DMS153 treated with DMSO at 0.1 percent for 48 hours (cell line): ENCODE measurements at regions not wholly inside any gene's neighbourhood (a gene's known extent, or its start where the extent isn't known, plus 50 kb on each side); places are given as distances from the start of the nearest gene placed in this dataset.

Experiments
- DNase-seq: peaks from one replicate; lab custom pipeline; 2025; ENCODE audit not compliant: unreplicated experiment; lab: John Stamatoyannopoulos, UW

- DNase-seq: no peak
These were observed 102.7 kb upstream of the TOP1 start for GRCh38 chr20:40925829-40926510.

- no peak for DNase-seq
These were observed 101.7 kb upstream of the TOP1 start for GRCh38 chr20:40926928-40927327.

- no peak for DNase-seq
These were observed 98.1 kb upstream of the TOP1 start for GRCh38 chr20:40930561-40930960.

- DNase-seq: no peak
These were observed 97.1 kb upstream of the TOP1 start for GRCh38 chr20:40931410-40932044.

- no peak for DNase-seq
These were observed 96.2 kb upstream of the TOP1 start for GRCh38 chr20:40932436-40932835.

GRCh38 chr20:40933758-40934157, 94.9 kb upstream of the TOP1 start:
- no peak for DNase-seq

GRCh38 chr20:40938020-40938419, 90.6 kb upstream of the TOP1 start:
- DNase-seq: no peak

- no peak for DNase-seq
These were observed 89.0 kb upstream of the TOP1 start for GRCh38 chr20:40939667-40940066.

- no peak for DNase-seq
These were observed 87.5 kb upstream of the TOP1 start for GRCh38 chr20:40941133-40941610.

- DNase-seq: no peak
These were observed 86.6 kb upstream of the TOP1 start for GRCh38 chr20:40942006-40942405.

GRCh38 chr20:40942775-40943174, 85.8 kb upstream of the TOP1 start:
- no peak for DNase-seq

- DNase-seq: no peak
These were observed 85.0 kb upstream of the TOP1 start for GRCh38 chr20:40943591-40943990.

GRCh38 chr20:40945189-40945588, 83.4 kb upstream of the TOP1 start:
- DNase-seq: no peak

- DNase-seq: no peak
These were observed 82.7 kb upstream of the TOP1 start for GRCh38 chr20:40945754-40946450.

GRCh38 chr20:40946451-40946850, 82.2 kb upstream of the TOP1 start:
- DNase-seq: no peak

GRCh38 chr20:40948465-40949267, 80.0 kb upstream of the TOP1 start:
- no peak for DNase-seq

GRCh38 chr20:40949346-40949745, 79.3 kb upstream of the TOP1 start:
- DNase-seq: no peak

- DNase-seq: no peak
These were observed 76.5 kb upstream of the TOP1 start for GRCh38 chr20:40952136-40952535.

GRCh38 chr20:40953416-40953815, 75.2 kb upstream of the TOP1 start:
- DNase-seq: no peak

- DNase-seq: no peak
These were observed 74.8 kb upstream of the TOP1 start for GRCh38 chr20:40953856-40954255.

- no peak for DNase-seq
These were observed 74.0 kb upstream of the TOP1 start for GRCh38 chr20:40954521-40955165.
